Tibial nerve (tissue), 4 donors: ENCODE measurements at regions not wholly inside any gene's neighbourhood (a gene's known extent, or its start where the extent isn't known, plus 50 kb on each side); places are given as distances from the start of the nearest gene placed in this dataset.

Experiments
- DNase-seq, 2 donors: peaks; one replicate each; pipeline ENCODE4 v3.0.0-alpha.2; 2019; ENCODE audit warnings: low spot score in 2 of 2
- H3K27ac ChIP-seq, 4 donors: fragments of 200-600 bp; sonication (generic) in 3 of 4; one replicate each; pipeline ENCODE4 v1.5.1; 2017 to 2019; ENCODE audit warnings: mild to moderate bottlenecking in 1 of 4
- H3K27me3 ChIP-seq, 2 donors: fragments of 200-600 bp; sonication (generic) in 1 of 2; one replicate each; pipeline versions ENCODE4 v1.5.1 to v1.6.0; 2017 to 2019
- H3K36me3 ChIP-seq, 3 donors: fragments of 200-600 bp; sonication (generic); one replicate each; pipeline ENCODE4 v1.5.1; 2018 to 2019
- H3K4me1 ChIP-seq, 4 donors: fragments of 200-600 bp; sonication (generic) in 3 of 4; one replicate each; pipeline ENCODE4 v1.5.1; 2017 to 2019
- H3K4me3 ChIP-seq, 4 donors: fragments of 200-600 bp; sonication (generic) in 3 of 4; one replicate each; pipeline ENCODE4 v1.5.1; 2017 to 2019; ENCODE audit warnings: mild to moderate bottlenecking in 1 of 4, moderate library complexity in 1 of 4
- H3K9me3 ChIP-seq, 4 donors: fragments of 200-600 bp; sonication (generic) in 3 of 4; one replicate each; pipeline ENCODE4 v1.5.1; 2017 to 2019
- CTCF ChIP-seq, 5 experiments: fragments of 200-600 bp in 3 of 5; fragments of 450-650 bp in 2 of 5; sonication (generic) in 3 of 5; IDR thresholded peaks; one replicate each; pipeline ENCODE4 v1.5.1; 2016 to 2019; ENCODE audit warnings: antibody characterized with exemption in 5 of 5, mild to moderate bottlenecking in 3 of 5, moderate library complexity in 2 of 5
- EP300 ChIP-seq, 2 donors: sonication (generic); formaldehyde crosslinking; IDR thresholded peaks; one replicate each; pipeline ENCODE4 v1.6.1; 2017; ENCODE audit warnings: antibody characterized with exemption in 2 of 2, mild to moderate bottlenecking in 1 of 2
- POLR2A ChIP-seq, 2 donors: fragments of 450-650 bp; IDR thresholded peaks; one replicate each; pipeline ENCODE4 v1.6.1; 2017; ENCODE audit warnings: antibody characterized with exemption in 2 of 2, mild to moderate bottlenecking in 2 of 2, moderate library complexity in 2 of 2
- WGBS, 2 donors: methylation state at CpG; one replicate each; pipeline ENCODE4 v1.1.5; 2018; 5-methylcytosine and 5-hydroxymethylcytosine counted together

GRCh38 chr6:113450061-113450465, 407.1 kb upstream of the MARCKS start:
- Histone ChIP-seq H3K4me3 (no peak overlapping the region), H3K27ac (peak overlapping the region in 3 of 4 donors; percentile 3 to 72 (median 34)), H3K27me3 (no peaks in the 10 kb centered on the region), H3K9me3 (no peaks in the 10 kb centered on the region), H3K36me3 (no peaks in the 10 kb centered on the region), H3K4me1 (peaks cover 0 to 23% (median 6%) of the 10 kb centered on the region in 4 donors)
- 24 to 41% methylated on average over 1 of the region's 1 CpG for WGBS, 2 donors
- TF ChIP-seq CTCF (IDR thresholded peaks at IDR 0.05) (no peak), POLR2A (IDR thresholded peaks at IDR 0.05) (no peak), EP300 (IDR thresholded peaks at IDR 0.05) (peak in 1 of 2 donors; percentile 10)
- no peak for DNase-seq

GRCh38 chr6:113451049-113451448, 406.1 kb upstream of the MARCKS start:
- DNase-seq: no peak
- H3K9me3 ChIP-seq: no peaks in the 10 kb centered on the region
- 94 to 96% methylated on average over 3 of the region's 3 CpGs for WGBS, 2 donors
- peaks cover 0 to 23% (median 6%) of the 10 kb centered on the region in 4 donors for H3K4me1 ChIP-seq
- no peaks in the 10 kb centered on the region for H3K27me3 ChIP-seq
- no peak for TF ChIP-seq CTCF (IDR thresholded peaks at IDR 0.05)
- no peak for TF ChIP-seq EP300 (IDR thresholded peaks at IDR 0.05)
- TF ChIP-seq POLR2A (IDR thresholded peaks at IDR 0.05): no peak
- H3K27ac ChIP-seq: peak overlapping the region in 1 of 4 donors; percentile 34
- no peaks in the 10 kb centered on the region for H3K36me3 ChIP-seq
- no peak overlapping the region for H3K4me3 ChIP-seq

DNA sequence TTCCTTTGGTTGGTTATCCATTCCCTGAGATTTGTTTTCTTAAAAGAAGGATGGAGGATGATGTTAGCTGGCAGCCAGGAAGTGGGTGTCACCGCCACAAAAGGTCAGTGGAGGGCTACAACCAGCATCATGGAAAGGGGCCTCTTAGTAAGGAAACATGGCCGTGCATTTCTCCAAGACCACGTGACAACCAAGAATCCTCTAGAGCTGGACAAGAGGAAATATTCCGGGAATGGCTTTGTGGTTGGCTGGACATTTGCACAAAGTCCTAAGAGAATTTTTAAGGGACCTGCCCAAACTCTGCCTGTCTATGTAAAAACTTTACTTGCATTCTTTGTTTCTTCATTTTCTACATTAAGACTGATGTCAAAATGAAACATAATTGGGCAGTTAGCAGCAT, 399.9 kb upstream of the MARCKS start:
- no peaks in the 10 kb centered on the region for H3K9me3 ChIP-seq
- TF ChIP-seq POLR2A (IDR thresholded peaks at IDR 0.05) (no peak), CTCF (IDR thresholded peaks at IDR 0.05) (no peak), EP300 (IDR thresholded peaks at IDR 0.05) (no peak)
- no peaks in the 10 kb centered on the region for H3K36me3 ChIP-seq
- 35 to 44% methylated on average over 4 of the region's 4 CpGs for WGBS, 2 donors
- H3K27ac ChIP-seq: peak overlapping the region in 2 of 4 donors; percentile 50 to 66
- H3K4me3 ChIP-seq: no peak overlapping the region
- no peaks in the 10 kb centered on the region for H3K27me3 ChIP-seq
- H3K4me1 ChIP-seq: peaks cover 0 to 25% (median 18%) of the 10 kb centered on the region in 4 donors
- no peak for DNase-seq

DNA sequence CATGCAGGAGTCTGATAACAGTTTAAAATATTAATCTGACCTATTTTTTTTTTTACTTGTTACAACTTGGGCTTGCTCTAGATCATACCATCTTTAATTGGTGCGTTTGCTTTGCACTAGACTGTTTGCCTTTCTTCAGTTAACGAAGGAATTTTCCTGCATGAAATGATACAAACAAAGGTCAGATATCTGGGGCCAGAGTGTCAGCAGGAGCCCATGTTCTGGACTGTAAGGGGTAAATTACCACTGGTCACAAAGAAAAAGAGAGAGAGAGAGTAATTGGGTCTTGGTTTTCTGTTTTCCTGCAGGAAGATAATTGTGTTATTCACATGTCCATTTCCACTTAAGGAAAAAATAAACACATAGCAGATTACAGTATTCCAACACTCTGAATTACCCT, 399.4 kb upstream of the MARCKS start:
- Histone ChIP-seq H3K36me3 (no peaks in the 10 kb centered on the region), H3K27me3 (no peaks in the 10 kb centered on the region), H3K4me1 (peaks cover 0 to 25% (median 18%) of the 10 kb centered on the region in 4 donors), H3K4me3 (no peak overlapping the region), H3K27ac (peak overlapping the region in 1 of 4 donors; percentile 30), H3K9me3 (no peaks in the 10 kb centered on the region)
- TF ChIP-seq EP300 (IDR thresholded peaks at IDR 0.05) (no peak), POLR2A (IDR thresholded peaks at IDR 0.05) (no peak), CTCF (IDR thresholded peaks at IDR 0.05) (no peak)
- DNase-seq: no peak
- WGBS, 2 donors: 57 to 58% methylated on average over 2 of the region's 2 CpGs

DNA sequence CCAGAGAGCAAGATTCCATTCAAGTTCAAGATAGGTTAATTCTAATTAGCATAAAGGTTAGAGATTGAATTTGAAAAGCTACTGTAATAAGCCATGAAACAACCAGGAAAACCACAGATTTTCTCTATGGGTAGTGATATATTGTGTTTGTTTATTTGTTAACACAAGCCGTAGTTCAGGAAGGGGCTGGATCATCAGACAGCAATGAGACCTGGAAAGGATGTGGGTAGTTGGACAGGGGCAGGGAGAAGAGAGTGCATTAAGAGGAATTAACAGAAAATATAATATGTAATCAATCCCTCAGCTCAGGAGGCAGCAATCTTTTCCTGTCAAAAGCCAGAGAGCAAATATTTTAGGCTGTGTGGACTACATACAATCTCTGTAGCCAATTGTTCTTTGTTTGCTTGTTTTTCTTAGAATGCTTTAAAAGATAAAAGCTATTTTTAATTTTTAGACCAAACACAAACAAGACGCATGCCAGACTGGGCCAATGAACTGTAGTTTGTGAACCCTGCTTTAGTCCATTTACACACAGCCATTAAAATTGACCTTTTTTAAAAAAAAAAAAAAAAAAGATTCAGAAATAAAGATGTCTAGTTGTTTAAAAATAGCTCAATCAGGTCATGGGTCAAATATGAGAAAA, 398.7 kb upstream of the MARCKS start:
- Histone ChIP-seq H3K4me3 (no peak overlapping the region), H3K36me3 (no peaks in the 10 kb centered on the region), H3K27me3 (no peaks in the 10 kb centered on the region), H3K4me1 (peaks cover 0 to 25% (median 18%) of the 10 kb centered on the region in 4 donors), H3K9me3 (no peaks in the 10 kb centered on the region), H3K27ac (peak overlapping the region in 2 of 4 donors; percentile 30 to 44)
- no peak for DNase-seq
- TF ChIP-seq EP300 (IDR thresholded peaks at IDR 0.05): no peak
- 18 to 27% methylated on average over 2 of the region's 2 CpGs for WGBS, 2 donors
